Parathyroid adenoma (tissue), 2 donors: ENCODE measurements at regions not wholly inside any gene's neighbourhood (a gene's known extent, or its start where the extent isn't known, plus 50 kb on each side); places are given as distances from the start of the nearest gene placed in this dataset.
A peak's percentile ranks its signal among the peaks of the same experiment; 100 is the strongest.

Experiments used
- H2AFZ ChIP-seq: fragments of 300-600 bp; sonication (generic); one replicate; pipeline ENCODE4 v1.7.0; 2017; ENCODE audit warnings: antibody characterized with exemption, mild to moderate bottlenecking
- H3K27ac ChIP-seq: fragments of 300-600 bp; sonication (generic); one replicate; pipeline ENCODE4 v1.7.0; 2017
- H3K27me3 ChIP-seq: fragments of 300-600 bp; sonication (generic); one replicate; pipeline ENCODE4 v1.7.0; 2017; ENCODE audit warnings: low read length; ENCODE audit not compliant: control insufficient read depth, insufficient read depth
- H3K36me3 ChIP-seq: fragments of 300-600 bp; sonication (generic); one replicate; pipeline ENCODE4 v1.7.0; 2017; ENCODE audit warnings: low read length; ENCODE audit not compliant: control insufficient read depth, insufficient read depth
- H3K4me1 ChIP-seq: fragments of 300-600 bp; sonication (generic); one replicate; pipeline ENCODE4 v1.7.0; 2017; ENCODE audit warnings: control low read depth
- H3K4me2 ChIP-seq: fragments of 300-600 bp; sonication (generic); one replicate; pipeline ENCODE4 v1.7.0; 2017; ENCODE audit warnings: low read length
- H3K4me3 ChIP-seq: fragments of 300-600 bp; sonication (generic); one replicate; pipeline ENCODE4 v1.7.0; 2017; ENCODE audit warnings: low read depth, low read length
- H3K79me2 ChIP-seq: fragments of 300-600 bp; sonication (generic); one replicate; pipeline ENCODE4 v1.7.0; 2017; ENCODE audit warnings: control low read depth
- H3K9ac ChIP-seq: fragments of 300-600 bp; sonication (generic); one replicate; pipeline ENCODE4 v1.7.0; 2017; ENCODE audit warnings: mild to moderate bottlenecking
- H3K9me3 ChIP-seq: fragments of 300-600 bp; sonication (generic); one replicate; pipeline ENCODE4 v1.7.0; 2017; ENCODE audit warnings: low read length; ENCODE audit not compliant: control insufficient read depth
- TF ChIP-seq, protein P1 (sequence below): fragments of 300-600 bp; sonication (generic); IDR thresholded peaks from one replicate; pipeline ENCODE4 v1.7.0; 2017; ENCODE audit warnings: antibody characterized with exemption, mild to moderate bottlenecking
- donor health status: primary hyperparathyroidism.

DNA sequence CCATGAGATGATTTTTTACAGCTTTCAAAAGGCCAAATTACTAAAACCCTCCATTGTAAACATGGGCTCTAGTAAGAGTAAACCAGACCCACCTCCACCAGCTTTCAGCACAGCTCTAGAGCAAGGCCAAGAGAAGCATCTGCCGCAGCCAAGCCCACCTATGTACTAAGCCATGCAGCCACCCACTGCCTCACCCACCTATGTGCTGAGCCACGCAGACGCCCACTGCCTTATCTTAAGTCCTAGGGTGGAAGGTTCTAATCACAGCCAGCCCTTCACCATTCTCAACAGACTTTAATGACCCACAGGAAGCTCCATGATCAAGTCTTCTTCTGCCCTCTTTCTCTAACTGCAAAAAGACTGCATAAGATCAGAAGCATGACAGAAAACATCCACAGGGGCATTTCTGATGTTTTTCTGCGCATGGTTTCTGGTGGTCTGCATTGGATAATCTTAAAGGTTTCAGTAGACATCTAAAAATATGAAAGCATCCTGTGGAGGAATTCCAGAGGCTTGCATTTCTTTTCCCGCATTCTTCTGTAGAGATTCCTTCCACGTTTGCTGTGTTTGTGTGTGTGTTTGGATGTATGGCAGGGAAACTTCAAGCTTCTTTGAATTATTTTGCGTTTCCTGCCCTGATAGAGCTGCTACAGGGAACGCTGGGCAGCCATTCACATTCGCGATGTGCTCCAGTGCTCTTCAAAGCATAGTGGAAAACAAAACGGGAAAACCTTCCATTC is 286.1 kb upstream of the KLF6 start:
- Histone ChIP-seq H3K4me3 (no peak overlapping the region), H3K27me3 (no peaks in the 10 kb centered on the region), H2AFZ (no peak overlapping the region), H3K4me2 (no peak overlapping the region), H3K4me1 (no peaks in the 10 kb centered on the region), H3K79me2 (no peaks in the 10 kb centered on the region), H3K9me3 (no peaks in the 10 kb centered on the region), H3K27ac (no peak overlapping the region), H3K36me3 (no peaks in the 10 kb centered on the region), H3K9ac (no peak overlapping the region)
- TF ChIP-seq, protein P1, sequence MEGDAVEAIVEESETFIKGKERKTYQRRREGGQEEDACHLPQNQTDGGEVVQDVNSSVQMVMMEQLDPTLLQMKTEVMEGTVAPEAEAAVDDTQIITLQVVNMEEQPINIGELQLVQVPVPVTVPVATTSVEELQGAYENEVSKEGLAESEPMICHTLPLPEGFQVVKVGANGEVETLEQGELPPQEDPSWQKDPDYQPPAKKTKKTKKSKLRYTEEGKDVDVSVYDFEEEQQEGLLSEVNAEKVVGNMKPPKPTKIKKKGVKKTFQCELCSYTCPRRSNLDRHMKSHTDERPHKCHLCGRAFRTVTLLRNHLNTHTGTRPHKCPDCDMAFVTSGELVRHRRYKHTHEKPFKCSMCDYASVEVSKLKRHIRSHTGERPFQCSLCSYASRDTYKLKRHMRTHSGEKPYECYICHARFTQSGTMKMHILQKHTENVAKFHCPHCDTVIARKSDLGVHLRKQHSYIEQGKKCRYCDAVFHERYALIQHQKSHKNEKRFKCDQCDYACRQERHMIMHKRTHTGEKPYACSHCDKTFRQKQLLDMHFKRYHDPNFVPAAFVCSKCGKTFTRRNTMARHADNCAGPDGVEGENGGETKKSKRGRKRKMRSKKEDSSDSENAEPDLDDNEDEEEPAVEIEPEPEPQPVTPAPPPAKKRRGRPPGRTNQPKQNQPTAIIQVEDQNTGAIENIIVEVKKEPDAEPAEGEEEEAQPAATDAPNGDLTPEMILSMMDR = no peak

DNA sequence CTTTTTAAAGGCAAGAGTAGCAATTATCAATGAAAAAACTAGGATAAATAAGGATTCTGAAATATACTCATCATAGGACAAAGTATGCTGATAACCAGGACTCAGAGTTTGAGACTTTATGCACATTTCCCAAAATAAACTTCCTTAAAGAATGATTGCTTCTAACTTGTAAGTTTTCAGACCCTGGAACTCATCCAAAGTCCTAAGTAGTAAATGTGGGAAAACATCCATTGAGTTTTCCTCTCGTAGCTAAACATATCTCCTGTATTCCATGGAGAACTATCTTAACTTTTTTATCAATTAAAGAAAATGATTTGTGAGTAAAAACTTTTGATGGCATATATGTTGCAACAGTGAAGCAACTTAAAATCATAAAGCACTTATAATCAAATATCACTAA is 285.2 kb upstream of the KLF6 start:
- Histone ChIP-seq H3K9ac (no peak overlapping the region), H3K4me2 (no peak overlapping the region), H3K36me3 (no peaks in the 10 kb centered on the region), H2AFZ (no peak overlapping the region), H3K4me3 (no peak overlapping the region), H3K27ac (no peak overlapping the region), H3K27me3 (no peaks in the 10 kb centered on the region), H3K9me3 (no peaks in the 10 kb centered on the region), H3K4me1 (no peaks in the 10 kb centered on the region), H3K79me2 (no peaks in the 10 kb centered on the region)
- TF ChIP-seq, protein P1 = no peak

DNA sequence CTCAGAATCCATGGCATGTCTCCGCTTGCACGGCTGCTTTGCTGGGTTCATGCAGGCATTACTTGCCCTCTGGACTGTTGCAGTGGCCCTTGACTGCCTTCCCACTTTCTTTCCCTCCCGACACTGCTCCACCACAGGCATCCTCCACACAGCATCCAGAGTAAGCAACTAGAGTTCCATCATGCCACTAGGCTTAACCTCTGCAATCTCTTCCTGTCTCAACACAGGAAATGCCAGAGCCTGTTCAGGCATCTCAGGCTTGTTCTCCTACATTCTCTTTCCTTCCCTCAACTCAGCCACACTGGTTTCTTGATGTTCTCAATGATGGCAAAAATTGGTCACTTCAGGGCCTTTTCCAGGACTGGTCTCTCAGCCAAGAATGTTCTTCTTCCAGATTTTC is 284.5 kb upstream of the KLF6 start:
- TF ChIP-seq, protein P1 = no peak
- Histone ChIP-seq H3K27me3 (no peaks in the 10 kb centered on the region), H3K4me3 (no peak overlapping the region), H3K27ac (no peak overlapping the region), H2AFZ (peak overlapping the region; percentile 11), H3K9ac (no peak overlapping the region), H3K4me2 (no peak overlapping the region), H3K4me1 (no peaks in the 10 kb centered on the region), H3K9me3 (no peaks in the 10 kb centered on the region), H3K36me3 (no peaks in the 10 kb centered on the region), H3K79me2 (no peaks in the 10 kb centered on the region)

DNA sequence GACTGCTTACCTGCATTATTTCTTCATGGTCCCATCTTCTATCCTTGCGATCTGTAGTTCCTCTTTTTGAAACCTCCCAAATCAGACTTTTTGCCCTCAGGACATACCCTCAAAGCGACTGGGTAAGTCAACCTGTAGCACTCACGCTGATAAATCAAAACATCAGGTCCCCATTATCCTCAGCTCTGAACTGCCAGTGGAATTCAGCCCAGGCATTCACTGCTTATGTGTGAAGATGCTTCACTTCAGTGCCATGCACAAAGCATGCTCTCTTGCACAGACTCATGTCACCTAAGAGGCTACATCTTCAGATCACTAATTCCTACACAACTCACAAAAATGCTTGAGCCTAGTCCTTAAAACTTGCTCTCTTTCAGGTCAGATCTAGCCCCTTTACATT is 283.6 kb upstream of the KLF6 start:
- Histone ChIP-seq H3K4me2 (no peak overlapping the region), H3K9me3 (no peaks in the 10 kb centered on the region), H3K27me3 (no peaks in the 10 kb centered on the region), H3K9ac (no peak overlapping the region), H3K36me3 (no peaks in the 10 kb centered on the region), H3K79me2 (no peaks in the 10 kb centered on the region), H3K27ac (no peak overlapping the region), H3K4me3 (no peak overlapping the region), H2AFZ (no peak overlapping the region), H3K4me1 (no peaks in the 10 kb centered on the region)
- TF ChIP-seq, protein P1 = no peak

DNA sequence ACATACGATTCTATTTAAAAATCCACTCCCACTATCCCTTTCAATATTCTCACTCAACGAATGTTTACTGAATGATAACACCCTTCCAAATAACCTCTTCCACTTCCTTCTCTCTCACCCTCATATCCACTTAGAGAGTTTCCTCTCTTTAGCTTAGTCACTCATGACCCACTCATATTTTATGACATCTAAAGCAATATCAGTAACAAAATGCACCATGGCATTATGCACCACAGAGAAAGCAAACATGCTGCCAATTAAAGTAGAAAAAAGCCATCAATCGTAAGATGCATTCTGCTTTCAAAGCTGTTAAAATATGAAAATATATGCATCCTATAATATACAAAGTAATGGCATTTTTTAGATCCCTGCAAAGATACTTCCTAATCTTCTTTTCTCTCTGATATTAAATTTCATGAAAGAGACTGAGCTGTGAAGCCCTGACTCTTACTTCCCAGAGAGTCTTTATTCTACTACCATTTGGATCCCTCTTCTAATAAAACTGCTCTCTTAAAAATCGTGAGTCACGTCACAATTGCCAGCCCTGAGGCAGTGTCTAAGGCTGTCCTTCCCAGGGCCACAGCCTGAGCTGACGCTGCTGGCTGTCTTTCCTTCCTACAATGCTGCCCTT is 283.0 kb upstream of the KLF6 start:
- Histone ChIP-seq H3K9me3 (no peaks in the 10 kb centered on the region), H3K79me2 (no peaks in the 10 kb centered on the region), H3K4me2 (no peak overlapping the region), H3K27me3 (no peaks in the 10 kb centered on the region), H3K9ac (no peak overlapping the region), H3K4me1 (no peaks in the 10 kb centered on the region), H2AFZ (no peak overlapping the region), H3K4me3 (no peak overlapping the region), H3K36me3 (no peaks in the 10 kb centered on the region), H3K27ac (no peak overlapping the region)
- TF ChIP-seq, protein P1 = no peak
